ENCODE measurements at regions not wholly inside any gene's neighbourhood (a gene's known extent, or its start where the extent isn't known, plus 50 kb on each side); places are given as distances from the start of the nearest gene placed in this dataset.

DNA sequence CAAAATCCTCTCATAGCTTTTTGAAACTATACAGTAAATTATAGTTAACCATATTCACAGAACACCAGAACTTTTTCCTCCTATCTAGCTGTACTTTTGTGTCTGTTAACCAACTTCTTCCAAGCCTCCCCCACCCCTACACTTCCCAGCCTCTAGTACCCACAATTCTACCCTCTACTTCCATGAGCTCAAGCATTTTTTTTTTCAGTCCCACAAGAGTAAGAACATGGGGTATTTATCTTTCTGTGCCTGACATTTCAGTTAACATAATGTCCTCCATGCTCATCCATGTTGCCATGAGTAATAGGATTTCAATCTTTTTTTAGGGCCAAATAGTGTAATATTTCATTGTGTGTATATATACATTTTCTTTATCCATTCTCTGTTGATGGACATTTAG is 128.3 kb upstream of the MAN2A1 start:
- no peak for TF ChIP-seq EZH2 (IDR thresholded peaks at IDR 0.05; ENCODE audit: borderline replicate concordance, insufficient read depth, low read depth, low read length, poor library complexity, severe bottlenecking)
- TF ChIP-seq, protein P1, sequence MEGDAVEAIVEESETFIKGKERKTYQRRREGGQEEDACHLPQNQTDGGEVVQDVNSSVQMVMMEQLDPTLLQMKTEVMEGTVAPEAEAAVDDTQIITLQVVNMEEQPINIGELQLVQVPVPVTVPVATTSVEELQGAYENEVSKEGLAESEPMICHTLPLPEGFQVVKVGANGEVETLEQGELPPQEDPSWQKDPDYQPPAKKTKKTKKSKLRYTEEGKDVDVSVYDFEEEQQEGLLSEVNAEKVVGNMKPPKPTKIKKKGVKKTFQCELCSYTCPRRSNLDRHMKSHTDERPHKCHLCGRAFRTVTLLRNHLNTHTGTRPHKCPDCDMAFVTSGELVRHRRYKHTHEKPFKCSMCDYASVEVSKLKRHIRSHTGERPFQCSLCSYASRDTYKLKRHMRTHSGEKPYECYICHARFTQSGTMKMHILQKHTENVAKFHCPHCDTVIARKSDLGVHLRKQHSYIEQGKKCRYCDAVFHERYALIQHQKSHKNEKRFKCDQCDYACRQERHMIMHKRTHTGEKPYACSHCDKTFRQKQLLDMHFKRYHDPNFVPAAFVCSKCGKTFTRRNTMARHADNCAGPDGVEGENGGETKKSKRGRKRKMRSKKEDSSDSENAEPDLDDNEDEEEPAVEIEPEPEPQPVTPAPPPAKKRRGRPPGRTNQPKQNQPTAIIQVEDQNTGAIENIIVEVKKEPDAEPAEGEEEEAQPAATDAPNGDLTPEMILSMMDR (IDR thresholded peaks at IDR 0.05) = no peak

Measured in B cell (primary cell).